A673 (cell line): ENCODE measurements at regions not wholly inside any gene's neighbourhood (a gene's known extent, or its start where the extent isn't known, plus 50 kb on each side); places are given as distances from the start of the nearest gene placed in this dataset.

Experiments
- CTCF ChIP-seq: fragments of 300-800, 200-600 bp; sonication (generic); conservative IDR thresholded peaks from 2 replicates; pipeline ENCODE4 v1.5.1; 2017; ENCODE audit warnings: low read depth, mild to moderate bottlenecking, antibody characterized with exemption, low read length, moderate library complexity, mixed read lengths
- EZH2 ChIP-seq: fragments of 200-600 bp; sonication (generic); IDR thresholded peaks from 2 replicates; pipeline ENCODE4 v1.6.1; 2017; ENCODE audit warnings: borderline replicate concordance, low read depth, mild to moderate bottlenecking, mixed read lengths, antibody characterized with exemption, low read length; ENCODE audit not compliant: poor library complexity, severe bottlenecking

DNA sequence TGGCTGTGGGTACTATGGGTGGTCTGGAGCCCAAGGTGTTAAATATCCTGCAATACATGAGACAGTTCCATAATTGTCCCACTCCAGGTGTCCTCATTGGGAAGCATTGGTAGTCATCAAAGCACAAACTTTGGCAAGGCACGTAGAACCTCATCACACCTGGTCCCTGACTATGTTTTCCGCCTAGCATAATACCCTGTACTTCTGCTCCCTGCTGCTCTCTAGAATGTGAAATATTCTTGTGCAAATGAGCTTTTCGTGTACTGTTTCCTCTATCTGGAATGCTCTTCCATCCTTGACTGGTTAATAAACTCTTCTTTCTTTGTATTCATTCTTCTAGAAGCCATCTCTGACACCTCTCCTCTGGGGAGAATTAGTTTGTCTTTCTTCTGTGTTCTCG, 103.2 kb downstream of the EBLN2 start:
- no peak for TF ChIP-seq CTCF
- no peak for TF ChIP-seq EZH2
